ENCODE measurements at regions not wholly inside any gene's neighbourhood (a gene's known extent, or its start where the extent isn't known, plus 50 kb on each side); places are given as distances from the start of the nearest gene placed in this dataset.

- TF ChIP-seq CTCF (IDR thresholded peaks at IDR 0.05) (no peak), EZH2 (IDR thresholded peaks at IDR 0.05; ENCODE audit: borderline replicate concordance, insufficient read depth, low read depth, low read length, poor library complexity, severe bottlenecking) (no peak)
These were observed 71.8 kb upstream of the PGRMC2 start for GRCh38 chr4:128359422-128359821.
